Keratinocyte (primary cell): ENCODE measurements at regions not wholly inside any gene's neighbourhood (a gene's known extent, or its start where the extent isn't known, plus 50 kb on each side); places are given as distances from the start of the nearest gene placed in this dataset.

ENCODE experiments used
- EZH2 ChIP-seq: IDR thresholded peaks from one replicate; pipeline ENCODE4 v1.6.1; 2012; ENCODE audit warnings: inconsistent platforms, mild to moderate bottlenecking, low read length, moderate library complexity
- TF ChIP-seq, protein P1 (sequence below), 3 experiments: IDR thresholded peaks in 1 of 3; conservative IDR thresholded peaks in 1 of 3; optimal IDR thresholded peaks in 1 of 3; 2 replicates in 2 of 3; 3 replicates in 1 of 3; pipeline versions ENCODE3 to v1.5.1; 2011; ENCODE audit warnings: low read length in 3 of 3, mild to moderate bottlenecking in 3 of 3, moderate library complexity in 2 of 3, control low read depth in 1 of 3, inconsistent platforms in 1 of 3; ENCODE audit not compliant: insufficient read depth in 2 of 3; ENCODE audit errors: extremely low read depth in 1 of 3

DNA sequence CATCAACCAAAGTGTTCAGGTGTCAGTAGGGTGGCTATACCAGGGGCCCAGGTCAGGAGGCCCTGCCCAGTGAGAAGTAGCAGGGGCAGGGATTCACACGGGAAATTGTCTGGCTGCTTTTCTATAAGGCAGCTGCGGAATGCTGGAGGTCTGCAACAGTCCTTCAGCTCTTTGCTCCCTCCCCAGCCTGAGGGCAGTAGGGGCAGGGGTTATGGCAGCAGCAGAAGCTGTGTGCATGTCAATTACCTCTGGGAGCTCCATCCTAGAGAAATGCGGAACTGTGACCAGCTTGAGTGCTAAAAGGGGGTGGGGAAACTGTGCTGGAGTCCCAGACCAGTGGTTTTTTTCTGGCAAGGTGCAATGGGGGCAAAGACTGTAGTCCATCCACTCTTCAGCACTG lies 810.4 kb downstream of the PCDH7 start:
- TF ChIP-seq, protein P1, sequence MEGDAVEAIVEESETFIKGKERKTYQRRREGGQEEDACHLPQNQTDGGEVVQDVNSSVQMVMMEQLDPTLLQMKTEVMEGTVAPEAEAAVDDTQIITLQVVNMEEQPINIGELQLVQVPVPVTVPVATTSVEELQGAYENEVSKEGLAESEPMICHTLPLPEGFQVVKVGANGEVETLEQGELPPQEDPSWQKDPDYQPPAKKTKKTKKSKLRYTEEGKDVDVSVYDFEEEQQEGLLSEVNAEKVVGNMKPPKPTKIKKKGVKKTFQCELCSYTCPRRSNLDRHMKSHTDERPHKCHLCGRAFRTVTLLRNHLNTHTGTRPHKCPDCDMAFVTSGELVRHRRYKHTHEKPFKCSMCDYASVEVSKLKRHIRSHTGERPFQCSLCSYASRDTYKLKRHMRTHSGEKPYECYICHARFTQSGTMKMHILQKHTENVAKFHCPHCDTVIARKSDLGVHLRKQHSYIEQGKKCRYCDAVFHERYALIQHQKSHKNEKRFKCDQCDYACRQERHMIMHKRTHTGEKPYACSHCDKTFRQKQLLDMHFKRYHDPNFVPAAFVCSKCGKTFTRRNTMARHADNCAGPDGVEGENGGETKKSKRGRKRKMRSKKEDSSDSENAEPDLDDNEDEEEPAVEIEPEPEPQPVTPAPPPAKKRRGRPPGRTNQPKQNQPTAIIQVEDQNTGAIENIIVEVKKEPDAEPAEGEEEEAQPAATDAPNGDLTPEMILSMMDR (optimal IDR thresholded peaks at IDR 0.05 in 1 of 3, IDR thresholded peaks at IDR 0.05 in 1 of 3, conservative IDR thresholded peaks at IDR 0.05 in 1 of 3; ENCODE audit: extremely low read depth in 1 of 3, insufficient read depth in 2 of 3, low read length in 3 of 3), result no peak
- TF ChIP-seq EZH2, result no peak
